C4-2B (cell line): ENCODE measurements at regions not wholly inside any gene's neighbourhood (a gene's known extent, or its start where the extent isn't known, plus 50 kb on each side); places are given as distances from the start of the nearest gene placed in this dataset.

Experiments used
- H3K27ac ChIP-seq: fragments of 450-650 bp; 2 replicates; pipeline ENCODE4 v1.5.1; 2017
- CTCF ChIP-seq: fragments of 450-650 bp; conservative IDR thresholded peaks from 2 replicates; pipeline ENCODE4 v1.5.1; 2017; ENCODE audit warnings: mild to moderate bottlenecking
- ZFX ChIP-seq: fragments of 450-650 bp; IDR thresholded peaks from 2 replicates; pipeline ENCODE4 v1.6.1; 2017

DNA sequence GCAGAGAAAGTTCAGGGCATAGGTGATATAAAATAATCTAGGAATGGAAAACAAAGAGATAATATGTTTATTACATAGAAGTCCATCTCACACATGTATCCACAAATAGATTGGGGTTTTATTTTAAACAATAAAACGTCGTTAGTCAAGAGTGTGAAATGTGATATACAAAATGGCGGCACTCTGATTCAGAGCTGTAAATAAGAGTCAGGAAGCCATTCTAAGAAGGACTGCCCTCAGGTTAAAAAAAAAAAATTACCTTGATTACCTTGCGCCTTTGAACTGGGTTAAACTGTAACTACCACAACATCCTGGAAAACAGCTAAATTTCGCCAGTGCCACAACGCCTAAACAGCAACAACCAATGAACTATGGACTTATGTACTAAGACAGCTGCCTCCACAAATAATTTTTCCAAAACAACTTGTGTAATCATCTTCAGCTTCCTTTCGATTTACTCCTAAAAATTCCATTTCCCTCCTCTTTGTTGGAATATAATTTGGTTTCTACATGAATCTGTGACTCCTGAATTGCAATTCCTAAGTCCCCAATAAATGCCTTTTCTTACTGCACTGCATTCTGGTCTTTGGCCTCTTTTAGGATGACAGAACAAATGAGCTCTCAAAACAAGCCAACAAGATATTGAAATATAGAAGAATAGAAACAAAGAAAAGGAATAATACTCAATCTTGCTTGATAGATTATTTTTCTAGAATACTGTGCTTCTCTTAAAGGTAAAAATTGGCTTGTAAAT lies 1019.5 kb upstream of the MAP3K7 start:
- TF ChIP-seq ZFX = no peak
- no peak for TF ChIP-seq CTCF
- no peak overlapping the region for H3K27ac ChIP-seq

- H3K27ac ChIP-seq = no peak overlapping the region
- TF ChIP-seq ZFX (no peak), CTCF (no peak)
These were observed 1013.7 kb upstream of the MAP3K7 start for GRCh38 chr6:91600561-91600960.

DNA sequence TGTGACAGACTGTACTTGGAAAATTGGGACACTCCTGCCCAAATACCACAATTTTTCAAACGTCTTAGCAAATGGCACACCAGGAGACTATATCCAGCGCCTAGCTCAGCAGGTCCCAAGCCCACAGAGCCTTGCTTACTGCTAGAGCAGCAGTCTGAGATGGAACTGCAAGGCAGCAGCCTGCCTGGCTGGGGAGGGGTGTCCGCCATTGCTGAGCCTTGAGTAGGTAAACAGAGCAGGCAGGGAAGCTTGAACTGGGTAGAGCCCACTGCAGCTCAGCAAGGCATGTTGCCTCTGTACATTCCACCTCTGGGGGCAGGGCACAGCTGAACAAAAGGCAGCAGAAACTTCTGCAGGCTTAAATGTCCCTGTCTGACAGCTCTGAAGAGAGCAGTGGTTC lies 1003.3 kb upstream of the MAP3K7 start:
- H3K27ac ChIP-seq = no peak overlapping the region
- TF ChIP-seq CTCF = no peak
- TF ChIP-seq ZFX = no peak

DNA sequence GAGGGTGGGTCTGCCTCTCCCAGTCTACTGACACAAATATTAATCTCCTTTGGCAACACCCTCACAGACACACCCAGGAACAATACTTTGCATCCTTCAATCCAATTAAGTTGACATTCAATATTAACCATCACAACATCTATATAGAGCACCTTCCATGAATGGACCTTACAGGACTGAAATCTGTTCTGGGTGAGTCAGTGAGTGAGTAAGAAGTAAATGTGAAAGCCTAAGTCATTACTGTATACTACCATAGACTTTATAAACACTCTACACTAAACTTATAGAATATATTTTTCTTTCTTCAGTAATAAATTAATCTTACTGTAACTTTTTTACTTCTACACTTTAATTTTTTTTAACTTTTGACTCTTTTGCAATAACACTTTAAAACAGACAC lies 993.8 kb upstream of the MAP3K7 start:
- no peak for TF ChIP-seq ZFX
- no peak for TF ChIP-seq CTCF
- no peak overlapping the region for H3K27ac ChIP-seq

- TF ChIP-seq ZFX (no peak), CTCF (no peak)
- H3K27ac ChIP-seq = no peak overlapping the region
These were observed 988.2 kb upstream of the MAP3K7 start for GRCh38 chr6:91575032-91575431.

DNA sequence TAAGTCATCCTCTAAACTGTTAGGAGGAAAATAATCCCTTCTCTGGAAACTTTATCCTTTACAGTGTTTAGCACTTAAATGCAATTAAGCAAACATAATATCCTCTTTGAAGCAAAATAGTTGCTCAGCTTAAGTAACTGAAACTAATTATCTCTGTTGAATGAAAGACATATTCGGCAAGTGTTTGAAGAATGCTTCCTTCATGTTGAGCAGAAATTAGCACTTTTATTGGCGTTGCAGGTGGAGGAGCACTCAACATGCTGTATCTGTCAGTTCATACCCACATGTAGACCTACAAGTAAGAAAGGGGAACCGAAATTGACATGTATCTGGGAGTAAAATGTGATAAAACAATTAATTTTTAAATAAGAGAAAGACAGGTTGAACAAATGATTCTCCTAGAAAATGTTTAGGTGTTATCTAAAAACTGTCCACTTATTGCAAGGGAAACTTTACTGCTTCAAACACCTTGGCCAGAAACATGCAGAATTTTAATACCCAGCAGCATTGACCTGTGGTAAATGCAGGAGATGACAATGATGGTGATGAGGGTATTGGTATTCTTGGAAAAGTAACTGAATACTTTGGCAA lies 987.0 kb upstream of the MAP3K7 start:
- no peak overlapping the region for H3K27ac ChIP-seq
- TF ChIP-seq CTCF (no peak), ZFX (no peak)

GRCh38 chr6:91572878-91573277 lies 986.0 kb upstream of the MAP3K7 start:
- H3K27ac ChIP-seq = no peak overlapping the region
- no peak for TF ChIP-seq CTCF
